BLaER1 treated with 17β-estradiol and CSF1 and Interleukin-3, amounts not matched to agents 10 nM and 100 nM (cell line): ENCODE measurements at regions not wholly inside any gene's neighbourhood (a gene's known extent, or its start where the extent isn't known, plus 50 kb on each side); places are given as distances from the start of the nearest gene placed in this dataset.

Experiments used
- H3K27ac ChIP-seq, 11 experiments: shearing (Covaris generic); formaldehyde crosslinking; 2 replicates each; pipeline ENCODE4 v1.8.1; 2022
- H3K27me3 ChIP-seq, 11 experiments: shearing (Covaris generic); formaldehyde crosslinking; 2 replicates each; pipeline ENCODE4 v1.8.1; 2022
- H3K36me3 ChIP-seq, 11 experiments: shearing (Covaris generic); formaldehyde crosslinking; 2 replicates each; pipeline ENCODE4 v1.8.1; 2022
- H3K4me1 ChIP-seq, 10 experiments: shearing (Covaris generic); formaldehyde crosslinking; 2 replicates each; pipeline ENCODE4 v1.8.1; 2022
- H3K4me2 ChIP-seq, 11 experiments: shearing (Covaris generic); formaldehyde crosslinking; 2 replicates each; pipeline ENCODE4 v1.8.1; 2022
- H3K4me3 ChIP-seq, 10 experiments: shearing (Covaris generic); formaldehyde crosslinking; 2 replicates each; pipeline ENCODE4 v1.8.1; 2022
- H3K9ac ChIP-seq, 11 experiments: shearing (Covaris generic); formaldehyde crosslinking; 2 replicates each; pipeline ENCODE4 v1.8.1; 2022
- H3K9me3 ChIP-seq, 11 experiments: shearing (Covaris generic); formaldehyde crosslinking; replicated peaks in 1 of 11; 2 replicates each; pipeline ENCODE4 v1.8.1; 2022
- H4K20me1 ChIP-seq, 11 experiments: shearing (Covaris generic); formaldehyde crosslinking; 2 replicates each; pipeline ENCODE4 v1.8.1; 2022
- Cebpa-rat ChIP-seq, 11 experiments: shearing (Covaris generic); IDR thresholded peaks; 2 replicates each; pipeline ENCODE4 v1.8.1; 2022

DNA sequence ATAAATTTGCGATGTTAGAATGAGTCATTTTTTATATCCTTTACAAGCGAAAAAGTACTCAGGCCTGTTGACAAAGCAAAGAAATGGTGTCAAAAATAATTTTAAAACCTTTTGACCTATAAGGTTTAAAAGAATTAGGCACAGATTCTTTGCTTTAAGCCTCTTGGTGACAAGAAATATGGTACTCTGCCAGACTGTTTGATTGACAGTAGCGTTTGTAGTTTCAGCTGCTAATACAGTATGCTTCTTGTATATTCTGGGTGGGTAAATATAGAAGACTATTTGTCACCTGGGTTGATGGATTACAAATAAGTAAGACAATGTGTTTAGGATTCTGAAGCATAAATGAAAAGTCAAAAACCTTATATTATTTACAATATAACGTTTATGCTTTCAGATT lies 193.1 kb upstream of the PITX2 start:
- Histone ChIP-seq H3K4me3 (no peak overlapping the region), H3K9me3 (no peaks in the 10 kb centered on the region), H4K20me1 (no peaks in the 10 kb centered on the region), H3K4me2 (no peak overlapping the region), H3K27me3 (no peaks in the 10 kb centered on the region), H3K36me3 (no peaks in the 10 kb centered on the region), H3K27ac (no peak overlapping the region), H3K4me1 (no peaks in the 10 kb centered on the region), H3K9ac (no peak overlapping the region)
- TF ChIP-seq Cebpa-rat (IDR thresholded peaks at IDR 0.05): no peak

DNA sequence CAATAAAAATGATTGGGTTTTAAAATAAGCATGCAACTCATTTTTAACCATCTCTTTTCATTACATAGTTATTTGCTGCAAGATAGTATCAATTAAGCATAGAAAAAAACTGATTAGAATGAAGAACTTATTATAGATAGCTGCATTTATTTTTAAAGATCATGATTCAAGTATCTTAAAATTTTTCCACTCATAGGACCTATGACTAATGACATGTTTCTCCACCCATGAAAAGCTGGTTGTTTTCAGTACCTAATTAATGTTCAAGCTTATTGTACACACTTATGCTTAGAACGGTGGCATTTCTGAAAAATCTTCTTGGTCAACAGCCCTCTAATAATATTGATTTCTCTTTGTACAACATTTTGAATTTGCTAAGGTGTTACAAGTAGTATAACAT lies 193.5 kb upstream of the PITX2 start:
- Histone ChIP-seq H3K27ac (no peak overlapping the region), H3K9ac (no peak overlapping the region), H4K20me1 (no peaks in the 10 kb centered on the region), H3K4me2 (no peak overlapping the region), H3K4me3 (no peak overlapping the region), H3K27me3 (no peaks in the 10 kb centered on the region), H3K36me3 (no peaks in the 10 kb centered on the region), H3K4me1 (no peaks in the 10 kb centered on the region), H3K9me3 (no peaks in the 10 kb centered on the region)
- TF ChIP-seq Cebpa-rat (IDR thresholded peaks at IDR 0.05): no peak

- H3K27ac ChIP-seq: no peak overlapping the region
- H4K20me1 ChIP-seq: no peaks in the 10 kb centered on the region
- no peak overlapping the region for H3K9ac ChIP-seq
- H3K9me3 ChIP-seq: no peaks in the 10 kb centered on the region
- no peaks in the 10 kb centered on the region for H3K27me3 ChIP-seq
- no peaks in the 10 kb centered on the region for H3K36me3 ChIP-seq
- H3K4me3 ChIP-seq: no peak overlapping the region
- no peak overlapping the region for H3K4me2 ChIP-seq
- H3K4me1 ChIP-seq: no peaks in the 10 kb centered on the region
- TF ChIP-seq Cebpa-rat (IDR thresholded peaks at IDR 0.05): no peak
Measured at GRCh38 chr4:110821186-110821585, 198.3 kb upstream of the PITX2 start.

- no peaks in the 10 kb centered on the region for H3K4me1 ChIP-seq
- no peak for TF ChIP-seq Cebpa-rat (IDR thresholded peaks at IDR 0.05)
- H3K9ac ChIP-seq: no peak overlapping the region
- no peak overlapping the region for H3K4me3 ChIP-seq
- no peaks in the 10 kb centered on the region for H3K27me3 ChIP-seq
- no peaks in the 10 kb centered on the region for H3K36me3 ChIP-seq
- H3K27ac ChIP-seq: no peak overlapping the region
- no peak overlapping the region for H3K4me2 ChIP-seq
- H4K20me1 ChIP-seq: no peaks in the 10 kb centered on the region
- no peaks in the 10 kb centered on the region for H3K9me3 ChIP-seq
Measured at GRCh38 chr4:110823251-110823650, 200.4 kb upstream of the PITX2 start.

DNA sequence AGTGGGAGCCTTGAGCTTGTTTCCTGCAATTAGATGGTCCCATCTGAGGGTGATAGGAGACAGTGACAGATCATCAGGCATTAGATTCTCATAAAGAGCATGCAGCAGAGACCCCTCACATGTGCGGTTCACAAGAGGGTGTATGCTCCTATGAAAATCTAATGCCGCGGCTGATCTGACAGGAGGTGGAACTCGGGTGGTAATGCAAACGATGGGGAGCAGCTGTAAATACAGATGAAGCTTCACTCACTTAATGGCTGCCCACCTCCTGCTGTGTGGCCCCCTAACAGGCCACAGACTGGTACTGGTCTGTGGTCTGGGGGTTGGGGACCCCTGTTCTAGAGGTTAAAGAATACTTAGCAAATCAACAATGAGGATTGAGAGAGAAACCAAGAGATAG lies 201.5 kb upstream of the PITX2 start:
- TF ChIP-seq Cebpa-rat (IDR thresholded peaks at IDR 0.05): no peak
- Histone ChIP-seq H3K4me3 (no peak overlapping the region), H3K27ac (no peak overlapping the region), H3K36me3 (no peaks in the 10 kb centered on the region), H3K27me3 (no peaks in the 10 kb centered on the region), H3K9ac (no peak overlapping the region), H3K4me2 (no peak overlapping the region), H4K20me1 (no peaks in the 10 kb centered on the region), H3K4me1 (no peaks in the 10 kb centered on the region), H3K9me3 (no peaks in the 10 kb centered on the region)

DNA sequence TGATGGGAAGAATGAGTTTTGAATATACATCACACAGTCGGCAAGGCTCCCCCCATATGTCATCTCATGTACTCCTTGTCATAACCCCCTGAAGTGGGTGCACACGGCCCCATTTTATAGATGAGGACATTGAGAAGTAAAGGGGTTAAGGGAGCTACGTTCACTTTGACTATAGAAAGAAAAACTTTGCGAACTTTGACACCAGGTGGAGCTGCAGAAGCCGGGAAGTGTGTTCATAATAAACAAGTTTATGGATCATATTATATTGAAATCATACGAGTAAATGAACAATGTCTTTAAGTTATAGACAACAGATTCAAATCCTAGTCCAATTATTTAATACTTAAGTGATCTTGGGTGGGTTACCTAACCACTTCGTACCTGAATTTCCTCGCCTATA lies 203.8 kb upstream of the PITX2 start:
- no peaks in the 10 kb centered on the region for H3K4me1 ChIP-seq
- H3K9ac ChIP-seq: no peak overlapping the region
- H3K4me2 ChIP-seq: no peak overlapping the region
- H3K4me3 ChIP-seq: no peak overlapping the region
- no peaks in the 10 kb centered on the region for H3K36me3 ChIP-seq
- no peaks in the 10 kb centered on the region for H3K27me3 ChIP-seq
- no peaks in the 10 kb centered on the region for H4K20me1 ChIP-seq
- no peak overlapping the region for H3K27ac ChIP-seq
- no peaks in the 10 kb centered on the region for H3K9me3 ChIP-seq
- no peak for TF ChIP-seq Cebpa-rat (IDR thresholded peaks at IDR 0.05)

DNA sequence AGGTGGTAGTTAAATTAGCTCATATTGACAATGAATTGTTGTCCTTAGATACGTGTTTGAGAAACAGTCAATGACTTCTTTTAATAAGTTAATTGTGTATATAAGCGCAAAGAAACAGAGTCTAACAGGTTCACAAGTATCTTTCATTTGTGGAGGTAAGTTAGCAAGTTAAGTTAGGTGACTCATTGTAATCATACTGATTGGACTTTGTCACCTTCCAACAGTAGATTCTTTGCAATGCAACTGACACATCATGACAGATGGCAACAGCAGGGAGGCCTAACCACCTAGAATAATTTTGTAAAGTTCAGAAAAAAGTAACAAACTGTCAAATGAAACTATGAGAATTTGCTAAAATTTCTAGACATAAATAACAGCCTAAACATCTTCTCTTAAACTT lies 207.6 kb upstream of the PITX2 start:
- Histone ChIP-seq H3K9me3 (no peaks in the 10 kb centered on the region), H3K4me2 (no peak overlapping the region), H3K36me3 (no peaks in the 10 kb centered on the region), H3K4me3 (no peak overlapping the region), H3K27ac (no peak overlapping the region), H3K27me3 (no peaks in the 10 kb centered on the region), H3K9ac (no peak overlapping the region), H3K4me1 (no peaks in the 10 kb centered on the region), H4K20me1 (no peaks in the 10 kb centered on the region)
- no peak for TF ChIP-seq Cebpa-rat (IDR thresholded peaks at IDR 0.05)

- no peaks in the 10 kb centered on the region for H3K9me3 ChIP-seq
- TF ChIP-seq Cebpa-rat (IDR thresholded peaks at IDR 0.05): no peak
Measured at GRCh38 chr4:110837896-110838450, 215.1 kb upstream of the PITX2 start.

DNA sequence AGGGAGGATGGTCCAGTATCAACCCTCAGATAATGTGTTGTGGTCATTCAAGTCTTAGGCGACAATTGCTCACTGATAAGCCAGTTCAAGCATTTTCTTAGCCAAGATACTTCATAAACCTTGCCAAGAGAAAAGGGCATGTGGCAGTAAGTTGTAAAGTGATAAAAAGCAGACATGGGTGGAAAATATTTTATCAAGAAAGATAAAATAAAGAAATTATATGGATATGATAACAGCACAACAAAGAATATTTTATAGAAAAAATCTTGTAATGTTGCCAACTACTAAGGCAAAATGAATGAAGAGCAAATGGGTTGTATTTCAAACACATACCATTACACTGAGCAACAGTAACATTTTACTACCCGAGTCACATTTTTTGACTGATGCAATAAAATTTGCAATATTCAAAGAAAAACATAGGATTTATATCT lies 217.4 kb upstream of the PITX2 start:
- no peaks in the 10 kb centered on the region for H3K9me3 ChIP-seq
- H3K9ac ChIP-seq: no peak overlapping the region
- H3K4me3 ChIP-seq: no peak overlapping the region
- H3K27ac ChIP-seq: no peak overlapping the region
- TF ChIP-seq Cebpa-rat (IDR thresholded peaks at IDR 0.05): no peak
- no peaks in the 10 kb centered on the region for H3K36me3 ChIP-seq
- no peaks in the 10 kb centered on the region for H3K27me3 ChIP-seq
- no peak overlapping the region for H3K4me2 ChIP-seq
- H3K4me1 ChIP-seq: no peaks in the 10 kb centered on the region
- H4K20me1 ChIP-seq: no peaks in the 10 kb centered on the region

More at GRCh38 chr4:110837896-110838450, 215.1 kb upstream of the PITX2 start:
- H3K27me3 ChIP-seq: no peaks in the 10 kb centered on the region
- no peak overlapping the region for H3K4me2 ChIP-seq
- no peaks in the 10 kb centered on the region for H3K36me3 ChIP-seq
- H3K4me3 ChIP-seq: no peak overlapping the region
- no peaks in the 10 kb centered on the region for H4K20me1 ChIP-seq
- no peaks in the 10 kb centered on the region for H3K4me1 ChIP-seq
- no peak overlapping the region for H3K27ac ChIP-seq
- H3K9ac ChIP-seq: no peak overlapping the region

DNA sequence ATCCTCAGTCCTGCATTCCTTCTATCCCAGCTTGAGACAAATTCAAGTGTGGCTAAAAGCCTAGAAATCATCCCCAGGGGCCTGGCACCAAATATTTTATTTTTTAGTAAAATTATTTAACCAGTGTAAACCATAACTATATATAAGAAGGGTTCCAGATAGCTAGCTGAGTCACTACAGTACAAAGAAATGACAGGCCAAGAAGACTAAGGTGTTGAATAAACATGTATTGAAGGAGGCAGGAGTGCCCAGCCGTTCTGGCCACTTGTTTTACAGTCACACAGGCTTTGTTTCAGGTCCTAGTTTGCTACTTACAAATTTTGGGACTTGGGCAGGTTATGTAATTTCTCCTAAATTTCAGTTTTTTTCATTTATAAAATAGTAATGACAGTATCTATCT lies 225.9 kb upstream of the PITX2 start:
- Histone ChIP-seq H3K4me1 (no peaks in the 10 kb centered on the region), H4K20me1 (no peaks in the 10 kb centered on the region), H3K9ac (no peak overlapping the region), H3K4me2 (no peak overlapping the region), H3K36me3 (no peaks in the 10 kb centered on the region), H3K4me3 (no peak overlapping the region), H3K27me3 (no peaks in the 10 kb centered on the region), H3K27ac (no peak overlapping the region), H3K9me3 (no peaks in the 10 kb centered on the region)
- no peak for TF ChIP-seq Cebpa-rat (IDR thresholded peaks at IDR 0.05)
